Adipocyte (in vitro differentiated cells): ENCODE measurements at regions not wholly inside any gene's neighbourhood (a gene's known extent, or its start where the extent isn't known, plus 50 kb on each side); places are given as distances from the start of the nearest gene placed in this dataset.

ENCODE experiments used
- DNase-seq: peaks from one replicate; pipeline ENCODE4 v3.0.0-alpha.2; 2015; ENCODE audit warnings: low read depth
- H3K27me3 ChIP-seq: replicated peaks from 2 replicates; pipeline ENCODE4 v1.7.0; 2013; ENCODE audit warnings: mild to moderate bottlenecking, low read length, moderate library complexity; ENCODE audit not compliant: control insufficient read depth, insufficient read depth
- H3K36me3 ChIP-seq: 2 replicates; pipeline ENCODE4 v1.7.0; 2013; ENCODE audit warnings: low read length, mild to moderate bottlenecking, moderate library complexity; ENCODE audit not compliant: control insufficient read depth, insufficient read depth, severe bottlenecking
- H3K4me1 ChIP-seq: 2 replicates; pipeline ENCODE4 v1.7.0; 2013; ENCODE audit warnings: mild to moderate bottlenecking, low read length, moderate library complexity; ENCODE audit not compliant: control insufficient read depth, insufficient read depth
- H3K4me3 ChIP-seq: 2 replicates; pipeline ENCODE4 v1.7.0; 2013; ENCODE audit warnings: mild to moderate bottlenecking, low read length, moderate library complexity
- H3K9ac ChIP-seq: 2 replicates; pipeline ENCODE4 v1.7.0; 2013; ENCODE audit warnings: mild to moderate bottlenecking, low read length, moderate library complexity
- H3K9me3 ChIP-seq: 2 replicates; pipeline ENCODE4 v1.7.0; 2013; ENCODE audit warnings: mild to moderate bottlenecking, low read length, moderate library complexity; ENCODE audit not compliant: control insufficient read depth

DNA sequence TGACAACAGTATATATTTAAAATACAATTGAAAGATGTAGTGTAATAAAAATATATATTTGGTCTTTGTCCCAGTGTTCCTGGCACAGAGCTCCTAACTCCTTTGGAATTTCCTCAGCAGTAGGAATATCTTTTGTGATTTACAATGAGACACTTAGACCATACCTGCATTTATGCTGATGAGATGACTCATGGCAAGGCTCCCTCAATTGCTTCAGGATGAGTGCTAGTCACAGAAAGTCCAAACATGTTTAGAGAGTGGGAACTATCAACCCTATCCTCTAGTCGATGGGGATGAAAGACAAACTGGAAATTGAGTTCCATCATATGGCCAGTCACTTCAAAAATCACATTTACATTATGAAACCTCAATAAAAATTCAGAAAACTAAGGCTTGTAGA lies 588.3 kb upstream of the LMCD1 start:
- Histone ChIP-seq H3K9ac (no peak overlapping the region), H3K36me3 (no peaks in the 10 kb centered on the region), H3K9me3 (peaks cover 6% of the 10 kb centered on the region), H3K27me3 (no peaks in the 10 kb centered on the region), H3K4me1 (no peaks in the 10 kb centered on the region), H3K4me3 (no peak overlapping the region)
- no peak for DNase-seq

DNA sequence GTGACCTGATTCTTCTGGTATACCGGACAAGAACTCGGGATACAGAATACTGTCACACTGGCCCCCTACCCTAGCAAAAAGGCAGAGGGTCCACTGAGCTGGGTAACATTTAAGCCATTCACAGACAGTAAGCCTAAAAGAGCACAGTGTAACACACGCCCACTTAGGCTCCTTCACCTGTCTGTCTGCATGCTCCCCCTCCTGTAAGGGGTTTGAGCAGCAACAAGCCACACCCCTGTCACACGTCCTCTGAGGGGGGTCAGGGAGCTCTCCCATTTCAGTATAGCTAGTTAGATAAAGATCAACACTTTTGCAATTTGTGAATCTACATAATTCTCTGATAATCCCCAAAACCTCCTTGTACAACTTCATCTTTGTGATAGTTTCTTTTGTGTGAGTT lies 586.3 kb upstream of the LMCD1 start:
- no peaks in the 10 kb centered on the region for H3K4me1 ChIP-seq
- no peaks in the 10 kb centered on the region for H3K36me3 ChIP-seq
- H3K27me3 ChIP-seq, result no peaks in the 10 kb centered on the region
- DNase-seq, result no peak
- peaks cover 4% of the 10 kb centered on the region for H3K9me3 ChIP-seq
- H3K4me3 ChIP-seq, result no peak overlapping the region
- no peak overlapping the region for H3K9ac ChIP-seq

DNA sequence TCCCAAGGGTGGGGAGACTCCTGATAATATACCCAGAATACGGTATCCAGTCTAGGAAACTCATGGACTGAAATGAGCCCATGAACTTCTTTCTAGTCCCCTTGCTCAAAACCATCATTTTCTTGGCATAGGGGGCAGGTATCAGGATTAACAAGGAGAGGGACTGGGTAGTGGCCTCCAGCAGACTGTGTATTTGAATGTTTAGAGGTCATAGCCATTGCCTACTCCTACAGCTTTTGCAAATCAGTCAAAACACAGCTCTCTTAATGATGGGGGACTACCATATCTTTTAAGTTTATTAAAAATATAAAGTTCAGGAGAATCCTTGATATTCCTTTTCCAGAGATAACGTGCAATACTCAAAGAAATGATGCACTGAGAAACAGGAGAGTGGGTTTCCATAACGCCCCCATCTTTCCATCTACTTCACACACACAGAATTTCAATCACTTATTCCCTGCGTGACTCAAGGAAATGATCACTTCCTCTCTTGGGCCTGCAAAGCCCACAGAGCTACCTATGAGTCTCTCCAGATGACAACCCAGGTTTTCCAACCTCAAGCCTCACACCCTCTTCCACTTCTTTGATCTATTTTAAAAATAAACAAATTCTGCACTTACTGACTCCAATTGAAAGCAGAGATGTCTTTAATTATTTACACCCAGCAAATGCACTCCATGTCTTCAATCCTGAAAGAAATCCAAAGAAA lies 584.0 kb upstream of the LMCD1 start:
- Histone ChIP-seq H3K9ac (no peak overlapping the region), H3K36me3 (no peaks in the 10 kb centered on the region), H3K9me3 (peaks cover 5% of the 10 kb centered on the region), H3K4me3 (no peak overlapping the region), H3K4me1 (no peaks in the 10 kb centered on the region), H3K27me3 (no peaks in the 10 kb centered on the region)
- no peak for DNase-seq

DNA sequence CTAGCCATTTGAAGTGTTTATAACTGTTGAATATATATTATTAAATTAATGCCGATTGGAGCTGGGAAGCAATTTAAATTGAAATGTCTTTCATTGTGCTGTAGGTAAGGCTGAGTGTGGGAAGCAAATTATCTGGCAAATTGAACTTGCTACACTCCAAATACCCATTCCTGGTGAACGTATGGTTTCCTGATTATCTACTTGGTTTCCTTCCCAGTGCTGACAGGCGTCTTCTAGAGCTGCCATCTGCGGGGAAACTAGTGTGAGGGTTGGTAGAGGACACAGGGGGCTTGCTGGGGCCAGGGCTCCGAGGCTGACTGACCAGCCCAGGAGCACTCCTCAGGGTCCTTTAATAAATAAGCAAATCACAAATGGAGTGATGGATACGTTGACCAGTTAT lies 581.4 kb upstream of the LMCD1 start:
- H3K4me3 ChIP-seq, result no peak overlapping the region
- no peaks in the 10 kb centered on the region for H3K27me3 ChIP-seq
- no peaks in the 10 kb centered on the region for H3K36me3 ChIP-seq

DNA sequence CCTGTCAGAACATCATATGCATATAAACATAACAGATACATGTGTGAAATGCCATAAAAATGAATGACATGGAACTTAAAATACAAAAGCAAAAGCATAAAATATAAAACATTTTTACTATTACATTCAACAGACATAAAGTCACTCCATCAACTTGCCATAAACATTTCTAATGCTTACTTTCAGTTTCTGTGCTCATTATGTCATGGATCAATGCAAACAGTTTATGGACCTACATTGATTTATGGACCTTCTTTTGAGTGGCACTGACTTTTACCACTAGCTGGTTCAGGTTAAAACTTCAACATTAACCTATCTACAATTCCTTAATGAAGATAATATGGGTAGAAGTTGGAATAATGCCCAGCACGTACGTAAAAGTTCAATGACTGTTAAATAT lies 577.4 kb upstream of the LMCD1 start:
- H3K27me3 ChIP-seq, result no peaks in the 10 kb centered on the region
- DNase-seq, result no peak
- H3K4me3 ChIP-seq, result no peak overlapping the region
- peaks cover 2% of the 10 kb centered on the region for H3K9me3 ChIP-seq
- no peaks in the 10 kb centered on the region for H3K4me1 ChIP-seq
- no peak overlapping the region for H3K9ac ChIP-seq
- no peaks in the 10 kb centered on the region for H3K36me3 ChIP-seq

More for the DNA sequence above, 581.4 kb upstream of the LMCD1 start:
- no peak for DNase-seq
- H3K9me3 ChIP-seq, result peaks cover 2% of the 10 kb centered on the region
- no peaks in the 10 kb centered on the region for H3K4me1 ChIP-seq
- no peak overlapping the region for H3K9ac ChIP-seq

DNA sequence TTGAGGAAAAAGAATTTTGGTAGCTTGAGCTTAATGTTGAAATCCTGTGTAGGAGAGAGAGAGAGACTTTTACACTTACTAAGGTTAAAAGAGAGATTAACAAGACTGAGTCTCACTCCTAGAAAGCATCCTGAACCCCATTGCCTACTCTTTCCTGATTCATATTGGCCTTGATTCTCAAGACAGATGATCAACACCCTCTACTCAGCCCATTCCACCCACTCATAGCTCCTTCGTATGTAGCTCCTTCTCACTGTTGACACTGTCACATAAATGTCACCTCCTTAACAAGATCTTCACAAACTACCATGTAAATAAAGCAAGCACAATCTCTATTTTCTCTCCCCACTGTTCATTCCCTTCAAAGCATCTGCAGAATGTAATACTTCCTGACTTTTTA lies 574.6 kb upstream of the LMCD1 start:
- Histone ChIP-seq H3K9ac (no peak overlapping the region), H3K9me3 (no peaks in the 10 kb centered on the region), H3K36me3 (no peaks in the 10 kb centered on the region), H3K27me3 (no peaks in the 10 kb centered on the region), H3K4me1 (no peaks in the 10 kb centered on the region), H3K4me3 (no peak overlapping the region)
- DNase-seq, result no peak

DNA sequence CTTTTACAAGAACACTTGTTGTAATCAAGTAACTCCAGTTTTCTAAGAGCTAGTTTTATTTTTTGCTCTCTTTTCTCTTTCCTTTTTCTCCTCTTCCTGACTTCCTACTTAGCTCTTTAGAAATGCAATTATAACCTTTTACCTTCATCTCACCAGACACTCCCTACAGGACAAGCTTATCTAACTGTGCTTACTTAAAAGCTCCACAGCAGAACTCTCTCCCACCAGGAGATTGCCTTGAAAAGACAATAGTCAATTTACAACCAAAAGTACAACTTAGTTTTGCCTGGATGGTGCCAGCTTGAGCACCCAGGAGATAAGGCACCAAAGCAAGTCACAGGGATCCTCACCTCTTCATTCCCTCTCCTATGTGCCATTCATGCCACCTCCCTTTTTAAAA lies 573.8 kb upstream of the LMCD1 start:
- H3K9me3 ChIP-seq, result no peaks in the 10 kb centered on the region
- no peak overlapping the region for H3K4me3 ChIP-seq
- H3K27me3 ChIP-seq, result no peaks in the 10 kb centered on the region
- H3K9ac ChIP-seq, result no peak overlapping the region
- DNase-seq, result no peak
- H3K4me1 ChIP-seq, result no peaks in the 10 kb centered on the region
- H3K36me3 ChIP-seq, result no peaks in the 10 kb centered on the region

DNA sequence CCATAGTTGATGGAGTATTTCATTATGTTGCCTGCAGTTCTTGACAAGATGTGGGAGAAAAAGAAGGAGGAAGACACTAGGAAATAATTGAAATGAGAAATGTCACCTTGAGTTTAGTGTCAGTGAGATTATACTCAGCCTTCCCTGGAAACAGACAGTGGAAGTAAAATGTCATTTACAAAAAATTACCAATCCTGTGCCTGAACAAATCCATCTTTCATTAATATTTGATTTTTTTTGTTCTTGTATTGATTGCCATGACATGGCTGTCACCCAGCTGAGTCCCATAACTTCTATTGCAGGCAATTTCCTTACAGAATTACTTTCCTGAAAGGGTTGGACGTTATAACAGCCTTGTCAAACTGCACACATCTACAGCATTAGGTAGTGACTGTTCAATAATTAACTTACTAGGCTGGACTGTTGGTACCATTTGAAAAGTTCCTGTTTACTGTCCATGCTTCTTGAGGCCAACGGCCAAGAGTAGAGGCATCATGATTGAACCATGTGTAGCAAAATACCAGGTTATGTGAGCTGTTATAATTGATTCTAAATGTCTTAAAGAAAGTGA lies 572.2 kb upstream of the LMCD1 start:
- no peak overlapping the region for H3K9ac ChIP-seq
- H3K4me3 ChIP-seq, result no peak overlapping the region
- peaks cover 2% of the 10 kb centered on the region for H3K9me3 ChIP-seq
- H3K36me3 ChIP-seq, result no peaks in the 10 kb centered on the region
- no peaks in the 10 kb centered on the region for H3K4me1 ChIP-seq
- DNase-seq, result no peak
- no peaks in the 10 kb centered on the region for H3K27me3 ChIP-seq

DNA sequence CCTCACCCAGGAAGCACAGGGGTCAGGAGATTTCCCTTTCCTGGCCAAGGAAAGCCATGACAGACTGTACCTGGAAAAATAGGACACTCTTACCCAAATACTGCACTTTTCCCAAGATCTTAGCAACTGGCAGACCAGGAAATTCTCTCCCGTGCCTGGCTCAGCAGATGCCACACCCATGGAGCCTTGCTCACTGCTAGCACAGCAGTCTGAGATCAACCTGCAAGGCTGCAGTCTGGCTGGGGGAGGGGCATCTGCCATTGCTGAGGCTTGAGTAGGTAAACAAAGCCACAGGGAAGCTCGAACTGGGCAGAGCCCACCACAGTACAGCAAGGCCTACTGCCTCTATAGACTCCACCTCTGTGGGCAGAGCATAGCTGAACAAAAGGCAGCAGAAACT lies 567.3 kb upstream of the LMCD1 start:
- H3K4me1 ChIP-seq, result no peaks in the 10 kb centered on the region
- no peaks in the 10 kb centered on the region for H3K36me3 ChIP-seq
- H3K9ac ChIP-seq, result no peak overlapping the region
- H3K27me3 ChIP-seq, result no peaks in the 10 kb centered on the region
- H3K9me3 ChIP-seq, result peaks cover 2% of the 10 kb centered on the region
- DNase-seq, result no peak
- H3K4me3 ChIP-seq, result no peak overlapping the region

DNA sequence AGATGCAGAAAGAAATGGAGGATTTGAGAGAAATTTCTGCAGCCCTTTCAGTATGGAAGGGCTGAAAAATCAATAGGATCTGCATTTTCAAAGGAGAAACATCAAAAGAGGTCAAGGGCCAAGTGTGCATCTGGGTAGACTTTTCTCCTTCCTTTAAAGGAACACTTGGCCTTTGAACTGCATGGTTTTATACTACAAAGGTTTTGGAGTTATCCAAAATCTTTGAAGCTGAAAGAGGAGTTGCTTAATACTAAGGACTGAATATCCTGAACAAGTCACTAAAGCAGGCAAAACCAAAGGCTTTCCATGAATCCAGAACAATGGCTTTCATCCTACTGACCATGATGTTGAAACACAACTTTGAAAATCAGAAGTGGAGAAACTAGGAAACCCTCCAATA lies 553.7 kb upstream of the LMCD1 start:
- H3K4me1 ChIP-seq, result no peaks in the 10 kb centered on the region
- no peaks in the 10 kb centered on the region for H3K9me3 ChIP-seq
- no peak overlapping the region for H3K9ac ChIP-seq
- H3K36me3 ChIP-seq, result no peaks in the 10 kb centered on the region
- no peaks in the 10 kb centered on the region for H3K27me3 ChIP-seq
- no peak for DNase-seq
- no peak overlapping the region for H3K4me3 ChIP-seq

DNA sequence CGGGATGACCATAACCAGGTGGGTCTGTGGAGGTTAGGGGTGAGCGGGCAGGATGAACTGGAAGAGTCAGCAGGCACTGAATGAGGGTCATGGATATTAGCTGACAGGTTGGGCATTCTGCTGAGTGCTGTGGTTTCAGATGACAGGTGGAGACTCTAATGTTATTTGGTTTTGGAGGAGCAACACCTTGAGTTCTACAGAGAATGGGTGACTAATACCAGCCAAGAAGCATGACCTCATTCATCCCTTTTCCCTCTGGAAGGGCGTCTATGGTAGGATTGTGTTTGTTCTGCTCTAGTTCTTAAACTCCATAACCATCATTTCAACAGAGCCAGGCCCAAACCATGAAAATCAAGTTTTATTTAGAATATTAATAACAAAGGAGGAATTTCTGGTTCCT lies 550.7 kb upstream of the LMCD1 start:
- Histone ChIP-seq H3K27me3 (no peaks in the 10 kb centered on the region), H3K4me1 (no peaks in the 10 kb centered on the region), H3K4me3 (no peak overlapping the region), H3K9me3 (no peaks in the 10 kb centered on the region), H3K9ac (no peak overlapping the region), H3K36me3 (no peaks in the 10 kb centered on the region)
- DNase-seq, result no peak
